SK-MEL-5 (cell line): ENCODE measurements at regions not wholly inside any gene's neighbourhood (a gene's known extent, or its start where the extent isn't known, plus 50 kb on each side); places are given as distances from the start of the nearest gene placed in this dataset.
"Not testable (repeated sequence)": the region's sequence is repeated elsewhere in the genome, so short reads cannot be mapped to it uniquely, and the experiment has no call there.

Experiments used
- DNase-seq: peaks from one replicate; pipeline ENCODE4 v3.0.0-alpha.2; 2016; ENCODE audit warnings: low read depth, low spot score
- in situ Hi-C: cut with HindIII; loops from 2 replicates; pipeline ENCODE4 v1.10.0; 2016; ENCODE audit warnings: low sequenced_read_pairs, high pct_unique_total_duplicates, low pct_unique_long_range_greater_than_20kb

GRCh38 chr13:67392014-67392413, 161.9 kb upstream of the PCDH9 start:
- in situ Hi-C loops: no loop called here

GRCh38 chr13:67390462-67391086, 160.4 kb upstream of the PCDH9 start:
- in situ Hi-C loops: no loop called here
- peak; percentile 12 for DNase-seq

More at GRCh38 chr13:67392014-67392413, 161.9 kb upstream of the PCDH9 start:
- no peak for DNase-seq

- DNase-seq: no peak
- in situ Hi-C loops: no loop called here
Measured at GRCh38 chr13:67389171-67389570, 159.0 kb upstream of the PCDH9 start.

GRCh38 chr13:67383109-67383757, 153.1 kb upstream of the PCDH9 start:
- peak; percentile 74 for DNase-seq
- in situ Hi-C loops: not testable (repeated sequence)

- no peak for DNase-seq
- in situ Hi-C loops: no loop called here
Measured at GRCh38 chr13:67377919-67378318, 147.8 kb upstream of the PCDH9 start.

GRCh38 chr13:67374391-67374790, 144.3 kb upstream of the PCDH9 start:
- in situ Hi-C loops: no loop called here
- DNase-seq: no peak

- in situ Hi-C loops: no loop called here
- DNase-seq: peak; percentile 12
Measured at GRCh38 chr13:67372868-67373464, 142.8 kb upstream of the PCDH9 start.

GRCh38 chr13:67369895-67370660, 139.9 kb upstream of the PCDH9 start:
- no peak for DNase-seq
- in situ Hi-C loops: no loop called here

- in situ Hi-C loops: no loop called here
- no peak for DNase-seq
Measured at GRCh38 chr13:67367399-67367798, 137.3 kb upstream of the PCDH9 start.

- in situ Hi-C loops: no loop called here
- DNase-seq: peak; percentile 34
Measured at GRCh38 chr13:67366533-67366932, 136.4 kb upstream of the PCDH9 start.

GRCh38 chr13:67355812-67356476, 125.8 kb upstream of the PCDH9 start:
- in situ Hi-C loops: no loop called here
- DNase-seq: no peak

GRCh38 chr13:67353941-67354340, 123.8 kb upstream of the PCDH9 start:
- no peak for DNase-seq
- in situ Hi-C loops: no loop called here

GRCh38 chr13:67353031-67353430, 122.9 kb upstream of the PCDH9 start:
- no peak for DNase-seq
- in situ Hi-C loops: no loop called here

- no peak for DNase-seq
- in situ Hi-C loops: no loop called here
Measured at GRCh38 chr13:67351909-67352308, 121.8 kb upstream of the PCDH9 start.

GRCh38 chr13:67351114-67351513, 121.0 kb upstream of the PCDH9 start:
- no peak for DNase-seq
- in situ Hi-C loops: no loop called here

GRCh38 chr13:67343777-67344176, 113.6 kb upstream of the PCDH9 start:
- in situ Hi-C loops: no loop called here
- DNase-seq: no peak

GRCh38 chr13:67341406-67341805, 111.3 kb upstream of the PCDH9 start:
- no peak for DNase-seq
- in situ Hi-C loops: no loop called here

GRCh38 chr13:67330149-67330548, 100.0 kb upstream of the PCDH9 start:
- no peak for DNase-seq
- in situ Hi-C loops: no loop called here
